Lung (tissue), 11 donors: ENCODE measurements at regions not wholly inside any gene's neighbourhood (a gene's known extent, or its start where the extent isn't known, plus 50 kb on each side); places are given as distances from the start of the nearest gene placed in this dataset.

Experiments used
- ATAC-seq: fragments of 200-7000 bp; cut with Tn5 transposase; one replicate; pipeline ENCODE4 v1.9.1; 2020; ENCODE audit warnings: moderate number of reproducible peaks; ENCODE audit not compliant: insufficient read depth, low FRiP score
- DNase-seq, 3 donors: peaks; one replicate each; pipeline ENCODE4 v3.0.0-alpha.2; 2013 to 2017
- H3K27ac ChIP-seq, 2 donors: one replicate each; pipeline ENCODE4 v1.5.1; 2013; ENCODE audit warnings: mild to moderate bottlenecking in 2 of 2, moderate library complexity in 2 of 2, control low read depth in 1 of 2, inconsistent platforms in 1 of 2, low read depth in 1 of 2, low read length in 1 of 2
- H3K27me3 ChIP-seq, 3 donors: one replicate each; pipeline ENCODE4 v1.5.1; 2013; ENCODE audit warnings: low read length in 2 of 3; ENCODE audit not compliant: control insufficient read depth in 3 of 3, insufficient read depth in 3 of 3
- H3K36me3 ChIP-seq, 4 donors: one replicate each; pipeline ENCODE4 v1.5.1; 2013; ENCODE audit warnings: low read length in 4 of 4, mild to moderate bottlenecking in 1 of 4, moderate library complexity in 1 of 4; ENCODE audit not compliant: control insufficient read depth in 4 of 4, insufficient read depth in 4 of 4
- H3K4me1 ChIP-seq, 5 donors: one replicate each; pipeline ENCODE4 v1.5.1; 2013; ENCODE audit warnings: low read length in 5 of 5, mild to moderate bottlenecking in 2 of 5, moderate library complexity in 1 of 5; ENCODE audit not compliant: control insufficient read depth in 5 of 5, insufficient read depth in 5 of 5
- H3K4me3 ChIP-seq: one replicate; pipeline ENCODE4 v1.5.1; 2013; ENCODE audit warnings: mild to moderate bottlenecking, control low read depth, moderate library complexity
- H3K9ac ChIP-seq, 2 donors: one replicate each; pipeline ENCODE4 v1.5.1; 2013; ENCODE audit warnings: low read length in 2 of 2, control low read depth in 1 of 2; ENCODE audit not compliant: insufficient read depth in 1 of 2
- H3K9me3 ChIP-seq, 4 donors: one replicate each; pipeline ENCODE4 v1.5.1; 2013; ENCODE audit warnings: low read length in 3 of 4, mild to moderate bottlenecking in 1 of 4, moderate library complexity in 1 of 4; ENCODE audit not compliant: control insufficient read depth in 4 of 4, insufficient read depth in 3 of 4
- WGBS, 2 donors: extraction: QIAGEN DNeasy Blood & Tissue Kit; methylation state at CpG; one replicate each; pipeline ENCODE4 v1.1.7; 2013; 5-methylcytosine and 5-hydroxymethylcytosine counted together
- TF ChIP-seq, protein P1 (sequence below): IDR thresholded peaks from 2 replicates; pipeline ENCODE4 v1.5.1; 2012; ENCODE audit warnings: mild to moderate bottlenecking; ENCODE audit errors: control extremely low read depth, extremely low read depth
- donor health status: control.
- donor health status: control.
- donor health status: Bipolar disorder and iron deficiency.
- donor health status: healthy.
- donor health status: DM: yes; HTN: yes; CAD: no.

DNA sequence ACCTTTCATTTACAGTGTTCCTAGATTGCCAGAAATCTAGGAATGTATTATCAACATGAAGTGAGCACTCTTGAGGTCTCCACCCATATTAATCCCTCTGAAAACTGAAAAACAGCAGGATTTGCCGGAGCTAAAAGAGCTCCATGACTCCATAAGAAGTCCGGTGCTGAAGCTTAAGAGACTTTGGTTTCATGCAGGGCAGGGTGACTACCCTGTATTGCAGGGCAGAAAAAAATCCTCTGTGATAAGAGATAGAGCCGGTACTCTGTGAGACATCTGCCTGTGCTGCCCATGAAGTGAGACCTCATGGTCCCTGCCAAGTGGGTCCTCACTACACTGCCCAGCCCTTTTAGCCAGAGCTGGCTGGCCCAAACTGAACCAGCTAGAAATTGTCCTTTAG, 127.2 kb upstream of the NPY2R start:
- no peak overlapping the region for H3K27ac ChIP-seq
- H3K4me1 ChIP-seq: no peaks in the 10 kb centered on the region
- H3K4me3 ChIP-seq: no peak overlapping the region
- 80 to 90% methylated on average over 3 of the region's 3 CpGs for WGBS, 2 donors
- no peak for DNase-seq
- H3K36me3 ChIP-seq: no peaks in the 10 kb centered on the region
- H3K27me3 ChIP-seq: no peaks in the 10 kb centered on the region
- no peaks in the 10 kb centered on the region for H3K9me3 ChIP-seq
- no peak for ATAC-seq
- TF ChIP-seq, protein P1, sequence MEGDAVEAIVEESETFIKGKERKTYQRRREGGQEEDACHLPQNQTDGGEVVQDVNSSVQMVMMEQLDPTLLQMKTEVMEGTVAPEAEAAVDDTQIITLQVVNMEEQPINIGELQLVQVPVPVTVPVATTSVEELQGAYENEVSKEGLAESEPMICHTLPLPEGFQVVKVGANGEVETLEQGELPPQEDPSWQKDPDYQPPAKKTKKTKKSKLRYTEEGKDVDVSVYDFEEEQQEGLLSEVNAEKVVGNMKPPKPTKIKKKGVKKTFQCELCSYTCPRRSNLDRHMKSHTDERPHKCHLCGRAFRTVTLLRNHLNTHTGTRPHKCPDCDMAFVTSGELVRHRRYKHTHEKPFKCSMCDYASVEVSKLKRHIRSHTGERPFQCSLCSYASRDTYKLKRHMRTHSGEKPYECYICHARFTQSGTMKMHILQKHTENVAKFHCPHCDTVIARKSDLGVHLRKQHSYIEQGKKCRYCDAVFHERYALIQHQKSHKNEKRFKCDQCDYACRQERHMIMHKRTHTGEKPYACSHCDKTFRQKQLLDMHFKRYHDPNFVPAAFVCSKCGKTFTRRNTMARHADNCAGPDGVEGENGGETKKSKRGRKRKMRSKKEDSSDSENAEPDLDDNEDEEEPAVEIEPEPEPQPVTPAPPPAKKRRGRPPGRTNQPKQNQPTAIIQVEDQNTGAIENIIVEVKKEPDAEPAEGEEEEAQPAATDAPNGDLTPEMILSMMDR: no peak
- H3K9ac ChIP-seq: no peak overlapping the region

DNA sequence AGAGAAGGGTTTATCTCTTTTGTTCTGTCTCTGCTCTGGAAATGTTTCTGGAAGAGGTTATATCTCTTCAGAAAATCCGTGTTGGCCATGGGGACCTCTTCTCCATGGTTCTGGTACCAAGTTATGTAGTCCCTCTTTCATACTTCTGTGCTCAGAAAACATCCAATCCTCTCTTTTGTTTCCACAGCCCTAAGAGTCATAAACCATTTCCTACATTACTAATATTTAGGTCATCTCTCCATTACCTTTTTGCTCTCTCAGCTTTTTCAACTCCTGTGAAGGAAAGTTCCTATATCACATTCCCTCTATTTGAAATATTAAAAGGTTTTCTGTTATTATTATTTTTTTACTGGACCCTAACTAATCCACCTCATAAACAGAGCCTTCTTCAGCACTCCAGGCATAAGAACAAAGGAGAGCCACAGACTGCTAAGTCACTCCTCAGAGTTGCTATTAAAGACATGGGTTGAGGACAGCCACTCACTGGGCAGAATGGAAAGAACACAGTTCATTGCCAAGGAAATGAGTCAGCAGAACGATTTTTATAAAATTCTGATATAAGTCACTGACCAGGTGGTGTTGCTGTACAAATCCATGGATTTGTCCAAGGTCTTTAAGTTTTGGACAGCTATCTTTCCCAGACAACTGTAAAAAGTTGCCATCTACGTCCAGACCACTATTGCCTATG, 122.4 kb upstream of the NPY2R start:
- 58 to 63% methylated on average over 3 of the region's 3 CpGs for WGBS, 2 donors
- Histone ChIP-seq H3K9me3 (no peaks in the 10 kb centered on the region), H3K9ac (no peak overlapping the region), H3K4me3 (no peak overlapping the region), H3K27me3 (no peaks in the 10 kb centered on the region), H3K27ac (no peak overlapping the region), H3K4me1 (no peaks in the 10 kb centered on the region), H3K36me3 (no peaks in the 10 kb centered on the region)
- DNase-seq (no peak), ATAC-seq (no peak)
- TF ChIP-seq, protein P1: no peak

DNA sequence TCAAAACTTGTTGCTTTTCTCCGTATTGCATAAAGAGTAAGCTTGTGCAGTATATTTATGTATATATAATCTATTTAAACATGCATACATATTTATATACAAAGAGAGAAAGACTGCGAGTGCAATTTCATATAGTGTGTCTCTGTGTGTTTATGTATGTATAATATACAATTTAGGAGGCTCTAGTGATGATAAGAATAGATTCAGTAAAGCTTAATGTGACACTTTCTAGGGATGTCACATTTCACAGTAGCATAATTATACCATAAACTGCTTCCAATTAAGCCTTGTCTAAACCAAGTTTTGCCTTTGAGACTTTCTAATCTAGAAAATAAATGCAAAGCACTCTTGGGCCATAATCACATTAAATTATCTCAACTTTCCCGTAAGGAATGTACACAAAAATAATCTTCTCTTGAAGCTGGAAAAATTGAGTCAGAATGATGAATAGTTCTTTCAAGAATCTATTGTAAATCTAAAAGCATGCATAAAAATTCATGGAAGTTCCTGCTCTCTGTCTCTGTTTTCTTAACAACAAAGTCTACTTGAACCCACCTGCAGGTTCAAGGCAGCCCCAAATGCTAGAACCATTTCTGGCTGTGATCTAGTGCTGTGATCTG, 114.1 kb upstream of the NPY2R start:
- DNase-seq (peak in 2 of 3 donors; percentile 31 to 52), ATAC-seq (no peak)
- no peaks in the 10 kb centered on the region for H3K27me3 ChIP-seq
- H3K27ac ChIP-seq: no peak overlapping the region
- no peak overlapping the region for H3K9ac ChIP-seq
- H3K9me3 ChIP-seq: peaks cover 0 to 1% (median 0%) of the 10 kb centered on the region in 4 donors
- 61 to 73% methylated on average over 3 of the region's 3 CpGs for WGBS, 2 donors
- H3K4me1 ChIP-seq: no peaks in the 10 kb centered on the region
- TF ChIP-seq, protein P1: no peak
- H3K4me3 ChIP-seq: no peak overlapping the region
- H3K36me3 ChIP-seq: no peaks in the 10 kb centered on the region

DNA sequence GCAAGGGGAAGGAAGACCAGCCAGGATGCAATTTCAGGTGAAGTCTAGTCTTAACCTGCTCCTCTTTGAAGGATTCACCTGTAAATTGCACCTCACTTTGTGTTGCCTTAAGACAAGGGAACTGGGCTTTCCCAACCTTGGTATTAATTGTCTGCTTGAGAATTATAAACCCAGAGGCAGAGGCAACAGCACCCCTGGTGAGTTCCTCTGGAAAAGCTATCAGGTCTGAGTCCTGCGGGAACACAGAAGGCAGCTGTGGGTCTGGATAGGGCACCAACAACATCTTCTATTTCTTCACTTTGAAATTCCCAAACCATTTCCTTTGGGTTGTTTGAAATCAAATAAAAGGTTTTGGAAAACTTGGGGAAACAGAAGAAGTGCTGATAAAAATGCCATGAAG, 109.2 kb upstream of the NPY2R start:
- H3K4me3 ChIP-seq: no peak overlapping the region
- no peak overlapping the region for H3K27ac ChIP-seq
- TF ChIP-seq, protein P1: no peak
- 87 to 90% methylated on average over 1 of the region's 1 CpG for WGBS, 2 donors
- no peak overlapping the region for H3K9ac ChIP-seq
- H3K27me3 ChIP-seq: no peaks in the 10 kb centered on the region
- no peak for ATAC-seq
- no peaks in the 10 kb centered on the region for H3K36me3 ChIP-seq
- no peak for DNase-seq
- no peaks in the 10 kb centered on the region for H3K4me1 ChIP-seq
- H3K9me3 ChIP-seq: peaks cover 0 to 1% (median 0%) of the 10 kb centered on the region in 4 donors
